Esophagus squamous epithelium (tissue), 4 donors: ENCODE measurements at regions not wholly inside any gene's neighbourhood (a gene's known extent, or its start where the extent isn't known, plus 50 kb on each side); places are given as distances from the start of the nearest gene placed in this dataset.

ENCODE experiments used
- POLR2A ChIP-seq, 4 donors: fragments of 450-650 bp; IDR thresholded peaks; one replicate each; pipeline ENCODE4 v1.6.1; 2017; ENCODE audit warnings: antibody characterized with exemption in 4 of 4, mild to moderate bottlenecking in 4 of 4, moderate library complexity in 3 of 4
- TF ChIP-seq, protein P1 (sequence below), 6 experiments: fragments of 450-650 bp in 4 of 6; fragments of 200-600 bp in 2 of 6; sonication (generic) in 2 of 6; IDR thresholded peaks; one replicate each; pipeline ENCODE4 v1.5.1; 2016 to 2019; ENCODE audit warnings: antibody characterized with exemption in 6 of 6, mild to moderate bottlenecking in 4 of 6, moderate library complexity in 4 of 6

DNA sequence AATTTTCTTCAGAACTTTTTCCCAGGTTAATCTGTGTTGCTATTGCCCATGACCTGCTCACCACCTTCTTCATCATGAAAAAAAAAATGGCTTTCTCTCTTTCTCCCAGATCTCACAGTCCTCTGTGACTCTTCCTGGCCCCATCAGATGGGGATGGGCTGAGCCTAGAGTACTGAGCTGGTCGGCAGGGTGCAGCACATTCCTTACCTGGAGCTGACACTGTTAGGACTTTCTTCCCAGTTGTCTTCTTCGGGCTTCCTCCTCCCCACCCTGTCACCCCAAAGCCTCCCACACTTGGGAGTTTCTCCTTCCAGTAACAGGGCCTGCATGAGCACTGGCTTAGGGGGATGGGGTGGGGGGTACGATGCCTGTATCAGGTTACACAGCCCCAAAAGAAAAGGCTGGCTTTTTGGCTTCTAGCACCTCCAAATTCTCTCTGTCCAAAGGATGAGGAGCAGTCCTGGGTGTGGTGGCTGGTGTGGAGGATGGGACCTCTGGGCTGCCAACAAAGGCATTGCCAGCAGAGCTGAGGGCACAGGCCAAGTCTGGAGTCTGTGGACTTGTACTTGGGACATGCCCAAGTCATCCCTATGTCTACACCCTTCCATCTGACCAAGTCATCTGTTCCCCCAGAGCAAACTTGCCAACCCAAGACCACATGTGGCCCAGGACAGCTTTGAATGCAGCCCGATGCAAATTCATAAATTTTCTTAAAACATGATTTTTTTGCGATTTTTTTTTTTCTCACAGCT is 68.0 kb upstream of the HSPA9 start:
- TF ChIP-seq, protein P1, sequence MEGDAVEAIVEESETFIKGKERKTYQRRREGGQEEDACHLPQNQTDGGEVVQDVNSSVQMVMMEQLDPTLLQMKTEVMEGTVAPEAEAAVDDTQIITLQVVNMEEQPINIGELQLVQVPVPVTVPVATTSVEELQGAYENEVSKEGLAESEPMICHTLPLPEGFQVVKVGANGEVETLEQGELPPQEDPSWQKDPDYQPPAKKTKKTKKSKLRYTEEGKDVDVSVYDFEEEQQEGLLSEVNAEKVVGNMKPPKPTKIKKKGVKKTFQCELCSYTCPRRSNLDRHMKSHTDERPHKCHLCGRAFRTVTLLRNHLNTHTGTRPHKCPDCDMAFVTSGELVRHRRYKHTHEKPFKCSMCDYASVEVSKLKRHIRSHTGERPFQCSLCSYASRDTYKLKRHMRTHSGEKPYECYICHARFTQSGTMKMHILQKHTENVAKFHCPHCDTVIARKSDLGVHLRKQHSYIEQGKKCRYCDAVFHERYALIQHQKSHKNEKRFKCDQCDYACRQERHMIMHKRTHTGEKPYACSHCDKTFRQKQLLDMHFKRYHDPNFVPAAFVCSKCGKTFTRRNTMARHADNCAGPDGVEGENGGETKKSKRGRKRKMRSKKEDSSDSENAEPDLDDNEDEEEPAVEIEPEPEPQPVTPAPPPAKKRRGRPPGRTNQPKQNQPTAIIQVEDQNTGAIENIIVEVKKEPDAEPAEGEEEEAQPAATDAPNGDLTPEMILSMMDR (IDR thresholded peaks at IDR 0.05) = no peak
- no peak for TF ChIP-seq POLR2A (IDR thresholded peaks at IDR 0.05)
